RPMI8226 (cell line): ENCODE measurements at regions not wholly inside any gene's neighbourhood (a gene's known extent, or its start where the extent isn't known, plus 50 kb on each side); places are given as distances from the start of the nearest gene placed in this dataset.
"Not testable (repeated sequence)": the region's sequence is repeated elsewhere in the genome, so short reads cannot be mapped to it uniquely, and the experiment has no call there.

ENCODE experiments used
- DNase-seq: peaks from one replicate; pipeline ENCODE4 v3.0.0-alpha.2; 2015

- not testable (repeated sequence) for DNase-seq
Measured at GRCh38 chr17:21470422-21470821, 94.3 kb downstream of the KCNJ12 start.

- no peak for DNase-seq
Measured at GRCh38 chr17:21470861-21471260, 94.7 kb downstream of the KCNJ12 start.

GRCh38 chr17:21474815-21475214 lies 98.7 kb downstream of the KCNJ12 start:
- no peak for DNase-seq

GRCh38 chr17:21475571-21475970 lies 99.4 kb downstream of the KCNJ12 start:
- DNase-seq, result no peak

GRCh38 chr17:21476867-21477266 lies 100.7 kb downstream of the KCNJ12 start:
- no peak for DNase-seq

- DNase-seq, result no peak
Measured at GRCh38 chr17:21482189-21482865, 106.2 kb downstream of the KCNJ12 start.

GRCh38 chr17:21488043-21488442 lies 111.9 kb downstream of the KCNJ12 start:
- DNase-seq, result not testable (repeated sequence)

- no peak for DNase-seq
Measured at GRCh38 chr17:21493993-21494392, 117.8 kb downstream of the KCNJ12 start.

- no peak for DNase-seq
Measured at GRCh38 chr17:21495281-21495680, 119.1 kb downstream of the KCNJ12 start.

GRCh38 chr17:21500064-21500463 lies 123.9 kb downstream of the KCNJ12 start:
- DNase-seq, result no peak

- DNase-seq, result not testable (repeated sequence)
Measured at GRCh38 chr17:21501927-21502700, 126.0 kb downstream of the KCNJ12 start.

- DNase-seq, result no peak
Measured at GRCh38 chr17:21505819-21506815, 130.0 kb downstream of the KCNJ12 start.

GRCh38 chr17:21507806-21508205 lies 131.6 kb downstream of the KCNJ12 start:
- DNase-seq, result not testable (repeated sequence)

GRCh38 chr17:21508211-21508610 lies 132.1 kb downstream of the KCNJ12 start:
- no peak for DNase-seq

- DNase-seq, result not testable (repeated sequence)
Measured at GRCh38 chr17:21509356-21509755, 133.2 kb downstream of the KCNJ12 start.

GRCh38 chr17:21510686-21511362 lies 134.7 kb downstream of the KCNJ12 start:
- no peak for DNase-seq

- peak; percentile 55 for DNase-seq
Measured at GRCh38 chr17:21511363-21512195, 135.4 kb downstream of the KCNJ12 start.

GRCh38 chr17:21512307-21513011 lies 136.3 kb downstream of the KCNJ12 start:
- no peak for DNase-seq

GRCh38 chr17:21513012-21513570 lies 136.9 kb downstream of the KCNJ12 start:
- DNase-seq, result peak; percentile 64

- DNase-seq, result not testable (repeated sequence)
Measured at GRCh38 chr17:21514567-21514966, 138.4 kb downstream of the KCNJ12 start.
